ENCODE measurements at regions not wholly inside any gene's neighbourhood (a gene's known extent, or its start where the extent isn't known, plus 50 kb on each side); places are given as distances from the start of the nearest gene placed in this dataset.

DNA sequence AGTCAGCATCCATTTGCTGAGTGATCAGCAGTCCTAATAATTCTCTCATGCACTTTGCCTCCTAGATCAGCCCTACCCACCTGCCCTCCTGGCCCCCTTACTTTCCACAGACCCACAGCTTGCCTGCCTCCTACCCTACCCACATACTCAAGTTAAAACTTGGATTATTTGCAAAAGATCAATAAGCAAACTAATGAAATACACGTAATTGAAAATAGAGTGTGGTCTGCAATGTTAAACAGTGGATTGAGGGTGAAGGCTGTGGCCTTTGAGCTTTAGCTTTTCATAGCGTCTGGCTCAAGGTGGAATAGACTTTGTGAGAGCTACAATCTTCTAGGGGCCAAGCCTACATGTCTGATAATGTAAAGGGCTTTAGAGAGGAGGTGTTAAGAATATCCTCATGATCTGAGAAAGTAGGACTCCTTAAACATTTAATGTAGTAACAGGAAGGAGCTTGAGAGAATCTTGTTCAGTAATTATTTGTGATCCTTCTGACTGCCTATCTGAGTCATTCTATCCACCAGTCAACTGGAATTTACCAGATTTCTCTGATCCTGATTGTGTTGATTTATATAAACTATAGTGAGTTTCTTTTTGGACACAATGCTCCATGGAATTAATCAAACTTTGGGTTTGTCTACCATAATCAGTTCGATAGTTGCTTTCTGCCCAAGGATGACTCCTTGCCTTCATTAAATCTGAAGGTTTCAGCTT, 310.0 kb downstream of the HRH4 start:
- ATAC-seq (ENCODE audit: insufficient read depth, low FRiP score): no peak
- no peaks in the 10 kb centered on the region for H3K36me3 ChIP-seq (ENCODE audit: control insufficient read depth in 4 of 4, insufficient read depth in 4 of 4, low read length in 4 of 4)
- no peak for DNase-seq
- no peaks in the 10 kb centered on the region for H3K27me3 ChIP-seq (ENCODE audit: control insufficient read depth in 3 of 3, insufficient read depth in 3 of 3, low read length in 2 of 3)
- no peak overlapping the region for H3K4me3 ChIP-seq
- 91 to 98% methylated on average over 3 of the region's 3 CpGs for WGBS, 2 donors
- no peaks in the 10 kb centered on the region for H3K9me3 ChIP-seq (ENCODE audit: control insufficient read depth in 4 of 4, insufficient read depth in 3 of 4, low read length in 3 of 4)
- no peak overlapping the region for H3K27ac ChIP-seq (ENCODE audit: low read depth in 1 of 2, low read length in 1 of 2)
- H3K4me1 ChIP-seq (ENCODE audit: control insufficient read depth in 5 of 5, insufficient read depth in 5 of 5, low read length in 5 of 5): no peaks in the 10 kb centered on the region
- TF ChIP-seq, protein P1, sequence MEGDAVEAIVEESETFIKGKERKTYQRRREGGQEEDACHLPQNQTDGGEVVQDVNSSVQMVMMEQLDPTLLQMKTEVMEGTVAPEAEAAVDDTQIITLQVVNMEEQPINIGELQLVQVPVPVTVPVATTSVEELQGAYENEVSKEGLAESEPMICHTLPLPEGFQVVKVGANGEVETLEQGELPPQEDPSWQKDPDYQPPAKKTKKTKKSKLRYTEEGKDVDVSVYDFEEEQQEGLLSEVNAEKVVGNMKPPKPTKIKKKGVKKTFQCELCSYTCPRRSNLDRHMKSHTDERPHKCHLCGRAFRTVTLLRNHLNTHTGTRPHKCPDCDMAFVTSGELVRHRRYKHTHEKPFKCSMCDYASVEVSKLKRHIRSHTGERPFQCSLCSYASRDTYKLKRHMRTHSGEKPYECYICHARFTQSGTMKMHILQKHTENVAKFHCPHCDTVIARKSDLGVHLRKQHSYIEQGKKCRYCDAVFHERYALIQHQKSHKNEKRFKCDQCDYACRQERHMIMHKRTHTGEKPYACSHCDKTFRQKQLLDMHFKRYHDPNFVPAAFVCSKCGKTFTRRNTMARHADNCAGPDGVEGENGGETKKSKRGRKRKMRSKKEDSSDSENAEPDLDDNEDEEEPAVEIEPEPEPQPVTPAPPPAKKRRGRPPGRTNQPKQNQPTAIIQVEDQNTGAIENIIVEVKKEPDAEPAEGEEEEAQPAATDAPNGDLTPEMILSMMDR (IDR thresholded peaks at IDR 0.05; ENCODE audit: control extremely low read depth, extremely low read depth): no peak
- no peak overlapping the region for H3K9ac ChIP-seq (ENCODE audit: insufficient read depth in 1 of 2, low read length in 2 of 2)

DNA sequence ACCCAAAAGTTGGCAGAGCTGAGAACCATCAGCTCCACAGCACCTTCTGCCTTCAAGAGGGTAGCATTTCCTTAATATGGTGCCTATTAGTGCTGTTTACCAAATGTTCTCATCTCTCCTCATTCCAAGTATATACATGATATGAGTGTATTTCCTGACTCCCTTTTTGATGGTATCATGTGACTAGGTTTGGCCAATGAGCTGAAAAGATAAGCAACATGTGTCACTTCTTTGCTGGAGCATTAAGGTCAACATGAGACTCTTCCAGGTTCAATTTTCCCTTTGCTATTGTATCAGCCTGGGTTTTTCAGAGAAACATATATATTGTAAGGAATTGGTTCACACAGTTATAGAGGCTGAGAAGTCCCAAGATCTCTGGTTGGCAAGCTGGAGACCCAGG, 310.9 kb downstream of the HRH4 start:
- TF ChIP-seq, protein P1 (IDR thresholded peaks at IDR 0.05; ENCODE audit: control extremely low read depth, extremely low read depth): no peak
- H3K4me3 ChIP-seq: no peak overlapping the region
- H3K27ac ChIP-seq (ENCODE audit: low read depth in 1 of 2, low read length in 1 of 2): no peak overlapping the region
- no peaks in the 10 kb centered on the region for H3K27me3 ChIP-seq (ENCODE audit: control insufficient read depth in 3 of 3, insufficient read depth in 3 of 3, low read length in 2 of 3)
- DNase-seq (no peak), ATAC-seq (ENCODE audit: insufficient read depth, low FRiP score) (no peak)
- H3K36me3 ChIP-seq (ENCODE audit: control insufficient read depth in 4 of 4, insufficient read depth in 4 of 4, low read length in 4 of 4): no peaks in the 10 kb centered on the region
- no peak overlapping the region for H3K9ac ChIP-seq (ENCODE audit: insufficient read depth in 1 of 2, low read length in 2 of 2)
- H3K4me1 ChIP-seq (ENCODE audit: control insufficient read depth in 5 of 5, insufficient read depth in 5 of 5, low read length in 5 of 5): no peaks in the 10 kb centered on the region
- no peaks in the 10 kb centered on the region for H3K9me3 ChIP-seq (ENCODE audit: control insufficient read depth in 4 of 4, insufficient read depth in 3 of 4, low read length in 3 of 4)

DNA sequence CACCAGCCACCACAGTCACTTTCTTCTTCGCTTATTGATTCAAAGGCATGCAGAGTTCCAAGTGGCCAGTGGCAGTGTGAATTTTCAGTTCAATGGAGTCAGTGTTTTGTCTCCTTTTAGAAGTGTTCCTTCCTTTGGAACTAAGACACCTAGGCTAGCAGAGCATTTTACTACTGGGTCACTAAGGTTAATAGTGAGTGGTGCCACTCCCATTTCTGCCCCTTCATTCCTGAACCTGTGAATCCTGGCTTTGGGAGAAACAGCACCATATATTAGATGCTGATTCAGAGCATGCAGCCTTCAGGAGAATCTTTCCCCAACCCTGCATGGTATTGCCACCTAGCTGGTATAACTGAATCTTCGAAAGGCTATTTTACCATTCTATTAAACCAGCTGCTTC, 312.7 kb downstream of the HRH4 start:
- no peaks in the 10 kb centered on the region for H3K27me3 ChIP-seq (ENCODE audit: control insufficient read depth in 3 of 3, insufficient read depth in 3 of 3, low read length in 2 of 3)
- H3K27ac ChIP-seq (ENCODE audit: low read depth in 1 of 2, low read length in 1 of 2): no peak overlapping the region
- TF ChIP-seq, protein P1 (IDR thresholded peaks at IDR 0.05; ENCODE audit: control extremely low read depth, extremely low read depth): no peak
- no peaks in the 10 kb centered on the region for H3K36me3 ChIP-seq (ENCODE audit: control insufficient read depth in 4 of 4, insufficient read depth in 4 of 4, low read length in 4 of 4)
- H3K4me3 ChIP-seq: no peak overlapping the region
- 90 to 92% methylated on average over 2 of the region's 2 CpGs for WGBS, 2 donors
- H3K9ac ChIP-seq (ENCODE audit: insufficient read depth in 1 of 2, low read length in 2 of 2): no peak overlapping the region
- H3K9me3 ChIP-seq (ENCODE audit: control insufficient read depth in 4 of 4, insufficient read depth in 3 of 4, low read length in 3 of 4): no peaks in the 10 kb centered on the region
- DNase-seq (no peak), ATAC-seq (ENCODE audit: insufficient read depth, low FRiP score) (no peak)
- no peaks in the 10 kb centered on the region for H3K4me1 ChIP-seq (ENCODE audit: control insufficient read depth in 5 of 5, insufficient read depth in 5 of 5, low read length in 5 of 5)

DNA sequence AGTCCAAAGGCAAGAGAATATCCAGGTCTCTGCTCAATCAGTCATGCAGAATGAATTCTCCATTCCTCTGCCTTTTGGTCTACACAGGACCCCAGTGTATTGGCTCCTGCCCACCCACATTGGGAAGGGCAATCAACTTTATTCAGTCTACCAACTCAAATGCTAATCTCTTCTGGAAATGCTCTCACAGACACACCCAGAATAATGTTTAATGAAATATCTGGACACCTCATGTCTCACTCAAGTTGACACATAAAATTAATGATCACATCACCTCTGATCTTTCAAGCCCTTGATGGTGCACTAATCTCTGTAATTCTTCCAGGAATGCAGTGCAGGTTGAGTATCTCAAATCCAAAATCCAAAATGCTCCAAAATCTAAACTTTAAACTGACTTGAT, 315.6 kb downstream of the HRH4 start:
- H3K4me3 ChIP-seq: no peak overlapping the region
- H3K27ac ChIP-seq (ENCODE audit: low read depth in 1 of 2, low read length in 1 of 2): no peak overlapping the region
- H3K36me3 ChIP-seq (ENCODE audit: control insufficient read depth in 4 of 4, insufficient read depth in 4 of 4, low read length in 4 of 4): no peaks in the 10 kb centered on the region
- no peak overlapping the region for H3K9ac ChIP-seq (ENCODE audit: insufficient read depth in 1 of 2, low read length in 2 of 2)
- H3K9me3 ChIP-seq (ENCODE audit: control insufficient read depth in 4 of 4, insufficient read depth in 3 of 4, low read length in 3 of 4): no peaks in the 10 kb centered on the region
- ATAC-seq (ENCODE audit: insufficient read depth, low FRiP score) (no peak), DNase-seq (no peak)
- H3K27me3 ChIP-seq (ENCODE audit: control insufficient read depth in 3 of 3, insufficient read depth in 3 of 3, low read length in 2 of 3): no peaks in the 10 kb centered on the region
- TF ChIP-seq, protein P1 (IDR thresholded peaks at IDR 0.05; ENCODE audit: control extremely low read depth, extremely low read depth): no peak
- H3K4me1 ChIP-seq (ENCODE audit: control insufficient read depth in 5 of 5, insufficient read depth in 5 of 5, low read length in 5 of 5): no peaks in the 10 kb centered on the region
